NOMO-1 treated with dmso at 0.1 percent for 144 hours (cell line): ENCODE measurements at regions not wholly inside any gene's neighbourhood (a gene's known extent, or its start where the extent isn't known, plus 50 kb on each side); places are given as distances from the start of the nearest gene placed in this dataset.

Experiments
- DNase-seq: peaks from one replicate; lab custom pipeline; 2025; ENCODE audit not compliant: unreplicated experiment; lab: John Stamatoyannopoulos, UW

DNA sequence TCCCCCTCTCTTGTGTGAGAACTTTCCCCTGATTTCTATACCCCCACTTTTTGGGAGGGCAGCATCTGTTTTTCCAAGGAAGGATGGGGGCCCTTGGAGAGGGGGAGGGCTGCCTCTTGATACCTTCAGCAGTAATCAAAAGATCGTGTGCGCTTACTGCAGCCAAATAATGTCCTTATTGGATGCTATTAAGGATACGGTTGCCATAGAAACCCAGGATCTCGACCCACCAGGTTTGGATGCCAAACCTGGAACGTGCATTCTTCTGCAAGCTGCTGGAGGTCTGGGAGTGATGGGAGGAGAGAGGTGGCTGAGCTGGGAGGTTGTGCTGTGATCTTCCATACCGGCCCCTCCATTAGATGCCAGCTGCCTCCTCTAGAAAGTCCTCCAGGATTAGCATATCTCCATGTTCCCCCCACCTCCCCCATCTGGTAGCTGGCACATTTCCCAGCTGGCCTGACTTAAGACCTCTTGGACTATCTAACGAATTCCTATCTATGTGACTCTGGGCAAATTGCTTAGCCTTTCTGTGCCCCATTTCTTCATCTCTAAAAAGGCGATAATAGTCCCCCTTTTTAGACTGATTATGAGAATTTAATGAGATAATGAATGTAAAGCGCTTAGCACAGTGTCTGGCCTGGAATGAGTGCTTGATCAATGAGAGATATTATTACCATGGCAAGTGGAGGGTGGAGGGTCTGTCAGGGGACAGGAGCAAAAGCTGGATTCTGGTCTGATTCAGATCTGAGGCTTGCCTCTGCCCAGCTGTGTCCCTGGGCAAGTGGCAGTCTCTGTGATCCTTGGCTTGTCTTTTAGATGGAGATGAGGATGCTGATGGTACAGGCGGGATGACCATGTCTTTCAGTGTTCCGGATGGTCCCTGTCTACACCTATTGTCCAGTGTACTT is 78.5 kb upstream of the PCBD1 start:
- DNase-seq, result no peak

- no peak for DNase-seq
Observed at GRCh38 chr10:70967591-70968587, 79.5 kb upstream of the PCBD1 start.

DNA sequence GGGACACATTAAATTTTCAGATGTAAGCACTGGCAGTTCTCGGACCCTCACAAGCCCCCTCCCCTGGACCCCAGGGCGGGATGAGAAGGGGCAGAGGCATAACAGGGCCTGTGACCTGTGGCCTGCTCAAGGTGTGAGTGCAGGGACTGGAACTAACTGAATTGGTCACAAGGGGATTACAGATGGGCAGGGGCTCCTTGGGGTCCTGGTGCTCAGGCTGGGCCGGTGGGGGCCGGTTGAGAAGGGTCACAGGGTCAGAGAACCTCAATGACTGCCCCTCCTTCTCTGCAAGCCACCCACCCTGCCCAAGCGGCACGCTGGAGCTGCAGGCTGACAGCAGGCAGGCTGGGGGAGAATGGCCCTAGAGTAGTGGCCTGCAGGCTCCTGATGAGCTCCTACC is 80.8 kb upstream of the PCBD1 start:
- no peak for DNase-seq

- no peak for DNase-seq
Observed at GRCh38 chr10:70970830-70971229, 82.5 kb upstream of the PCBD1 start.

GRCh38 chr10:70973275-70973674 is 84.9 kb upstream of the PCBD1 start:
- no peak for DNase-seq

- DNase-seq, result no peak
Observed at GRCh38 chr10:70974351-70974901, 86.1 kb upstream of the PCBD1 start.

GRCh38 chr10:70974920-70975319 is 86.6 kb upstream of the PCBD1 start:
- no peak for DNase-seq

GRCh38 chr10:70976063-70976695 is 87.8 kb upstream of the PCBD1 start:
- DNase-seq, result no peak

DNA sequence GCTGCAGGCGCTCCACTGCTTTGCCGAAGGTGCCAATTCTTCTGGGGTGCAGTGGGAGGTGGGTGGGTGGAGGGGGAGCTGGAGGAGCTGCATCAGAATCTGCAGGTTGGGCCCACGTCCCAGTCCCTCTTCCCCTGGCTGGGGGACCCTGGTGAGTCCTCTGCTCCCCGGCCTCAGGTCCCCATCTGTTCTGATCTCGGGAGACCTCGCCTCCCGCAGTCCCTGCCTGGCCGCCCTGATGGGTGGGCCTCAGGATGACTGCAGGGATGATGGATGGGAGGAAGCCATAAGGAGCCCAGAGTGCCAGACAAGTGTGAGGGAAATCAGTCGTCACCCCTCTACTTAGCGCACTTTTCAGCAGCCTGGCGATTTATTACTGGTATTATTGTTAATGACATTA is 89.3 kb upstream of the PCBD1 start:
- no peak for DNase-seq

DNA sequence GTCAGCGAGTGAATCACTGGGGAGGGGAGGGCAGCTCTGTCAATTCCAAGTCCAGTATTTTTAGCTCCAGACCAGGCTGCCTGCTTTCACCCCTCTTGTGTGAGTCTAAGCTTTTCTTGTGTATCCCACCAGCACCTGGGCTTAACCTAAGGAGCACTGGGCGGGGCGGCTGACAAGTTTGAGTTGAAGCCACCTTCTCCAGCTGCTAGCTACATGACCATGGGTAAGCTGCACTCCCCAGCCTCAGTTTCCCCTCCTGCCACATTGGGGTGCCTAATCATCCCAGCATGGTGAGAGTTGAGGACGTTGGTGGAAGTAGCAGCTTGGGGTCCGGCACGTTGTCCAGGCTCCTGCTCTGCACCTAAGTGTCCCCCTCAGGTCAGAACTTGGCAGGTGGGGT is 89.8 kb upstream of the PCBD1 start:
- no peak for DNase-seq

GRCh38 chr10:70978816-70979480 is 90.6 kb upstream of the PCBD1 start:
- DNase-seq, result no peak

- DNase-seq, result no peak
Observed at GRCh38 chr10:70980687-70981086, 92.3 kb upstream of the PCBD1 start.

- no peak for DNase-seq
Observed at GRCh38 chr10:70981171-70981836, 92.9 kb upstream of the PCBD1 start.

- DNase-seq, result no peak
Observed at GRCh38 chr10:70981936-70982335, 93.6 kb upstream of the PCBD1 start.

DNA sequence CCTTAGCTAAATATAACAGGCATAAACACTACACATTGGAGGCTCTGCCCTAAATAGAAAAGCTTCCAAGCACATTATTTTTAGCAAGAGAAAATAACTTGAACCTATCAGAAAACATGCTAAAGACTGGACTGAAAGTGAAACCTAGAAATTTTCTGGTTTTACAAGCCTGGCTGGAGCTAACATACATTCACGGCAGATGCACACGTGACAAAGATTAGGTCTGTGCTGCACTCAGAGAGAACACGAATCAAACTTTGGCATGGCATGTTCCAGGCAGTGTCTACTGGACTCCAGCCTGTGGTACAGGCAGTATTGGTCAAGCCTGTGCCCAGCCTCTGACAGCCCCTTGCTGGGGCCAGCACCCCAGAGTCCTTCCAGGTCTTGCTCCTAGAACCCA is 94.1 kb upstream of the PCBD1 start:
- no peak for DNase-seq

GRCh38 chr10:70984986-70985722 is 96.8 kb upstream of the PCBD1 start:
- DNase-seq, result no peak

DNA sequence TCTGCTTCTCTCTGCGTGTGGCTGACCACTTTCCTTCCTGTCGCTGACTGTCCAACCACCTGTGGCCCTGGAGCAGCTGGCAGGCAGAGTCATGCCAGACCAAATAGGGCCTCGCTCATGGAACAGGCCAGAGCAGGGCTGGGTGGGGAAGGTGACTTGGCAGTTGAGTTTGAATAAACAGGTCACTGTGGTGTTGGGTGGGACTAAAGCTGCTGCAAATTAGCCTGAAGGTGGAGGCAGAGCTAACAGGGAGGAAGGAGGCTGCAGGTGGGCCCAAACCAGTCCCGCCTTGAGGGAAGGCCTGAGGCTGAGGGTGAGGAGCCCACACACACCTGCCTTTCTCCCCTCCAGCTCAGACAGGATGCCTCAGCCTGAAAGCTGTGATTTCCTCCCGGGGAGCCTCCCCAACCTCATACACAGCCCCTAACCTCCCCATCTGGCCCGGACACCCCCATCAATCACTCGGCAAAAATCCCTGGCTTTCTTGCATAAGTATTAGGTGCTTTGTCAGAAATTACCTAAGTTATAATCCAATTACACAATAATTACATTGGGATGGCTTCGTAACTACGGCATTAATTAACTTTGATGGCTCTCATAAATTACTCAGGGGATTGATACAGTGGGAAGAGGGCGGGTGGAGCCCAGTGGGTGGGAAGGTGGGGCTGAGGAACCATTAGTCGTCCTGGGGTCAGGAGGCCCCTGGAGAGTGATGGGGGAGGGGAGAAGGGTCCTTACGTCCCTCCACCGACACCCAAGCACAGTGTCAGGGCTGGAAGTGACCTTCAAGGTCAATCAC is 97.7 kb upstream of the PCBD1 start:
- DNase-seq, result no peak

GRCh38 chr10:70986623-70986950 is 98.2 kb upstream of the PCBD1 start:
- no peak for DNase-seq
